ENCODE measurements at regions not wholly inside any gene's neighbourhood (a gene's known extent, or its start where the extent isn't known, plus 50 kb on each side); places are given as distances from the start of the nearest gene placed in this dataset.

DNA sequence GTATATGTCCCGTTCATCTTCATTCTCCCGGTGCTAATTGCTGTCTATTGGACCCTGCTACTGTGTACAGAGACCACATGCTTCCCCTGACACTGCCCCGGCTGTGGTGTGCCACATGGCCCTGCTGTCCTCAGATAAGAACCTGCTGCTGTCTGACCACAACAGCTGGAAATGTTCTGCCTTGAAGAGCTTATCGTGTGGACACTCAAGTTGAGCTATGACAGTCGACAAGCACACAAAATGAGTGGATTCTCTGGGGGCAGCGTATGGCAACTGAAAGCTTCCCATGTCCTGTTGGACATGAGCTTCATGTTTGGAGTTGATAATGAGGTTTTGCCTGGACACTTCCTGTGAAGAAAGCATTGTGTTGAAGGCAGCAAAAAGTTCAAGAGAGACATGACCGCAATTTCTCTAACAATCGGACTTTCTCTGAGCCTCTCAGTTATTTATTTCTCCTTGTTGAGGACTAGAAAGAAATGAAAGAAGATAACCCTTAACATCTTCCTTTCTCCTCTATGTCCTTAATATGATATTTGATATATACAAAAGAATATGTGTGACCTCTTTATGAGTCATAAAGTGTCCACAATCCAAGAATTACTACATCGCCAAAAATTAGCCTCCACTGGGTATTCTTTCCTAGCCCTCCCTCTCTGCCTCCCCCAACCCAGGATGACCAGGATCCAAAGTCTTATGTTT, 187.1 kb upstream of the TCF21 start (continued):
- TF ChIP-seq ZNF696 (CRISPR knock-in tag; conservative IDR thresholded peaks at IDR 0.05) (no peak), KLF16 (IDR thresholded peaks at IDR 0.05) (peak; percentile 100), ZNF431 (CRISPR knock-in tag; IDR thresholded peaks at IDR 0.05) (peak; percentile 70), SAFB (IDR thresholded peaks at IDR 0.05; ENCODE audit: borderline replicate concordance, low read depth, low read length) (no peak), NCOR1 (IDR thresholded peaks at IDR 0.05) (peak; percentile 100), ZNF282 (CRISPR knock-in tag; IDR thresholded peaks at IDR 0.05) (no peak), MECOM (CRISPR knock-in tag; IDR thresholded peaks at IDR 0.05) (peak; percentile 95), KHSRP (IDR thresholded peaks at IDR 0.05) (peak; percentile 93), MTA3 (IDR thresholded peaks at IDR 0.05; ENCODE audit: borderline replicate concordance) (peak; percentile 88), ELF4 (CRISPR knock-in tag; IDR thresholded peaks at IDR 0.05) (peak; percentile 89; the same call in 1 of the 2 replicates)
- TF ChIP-seq, protein P1, sequence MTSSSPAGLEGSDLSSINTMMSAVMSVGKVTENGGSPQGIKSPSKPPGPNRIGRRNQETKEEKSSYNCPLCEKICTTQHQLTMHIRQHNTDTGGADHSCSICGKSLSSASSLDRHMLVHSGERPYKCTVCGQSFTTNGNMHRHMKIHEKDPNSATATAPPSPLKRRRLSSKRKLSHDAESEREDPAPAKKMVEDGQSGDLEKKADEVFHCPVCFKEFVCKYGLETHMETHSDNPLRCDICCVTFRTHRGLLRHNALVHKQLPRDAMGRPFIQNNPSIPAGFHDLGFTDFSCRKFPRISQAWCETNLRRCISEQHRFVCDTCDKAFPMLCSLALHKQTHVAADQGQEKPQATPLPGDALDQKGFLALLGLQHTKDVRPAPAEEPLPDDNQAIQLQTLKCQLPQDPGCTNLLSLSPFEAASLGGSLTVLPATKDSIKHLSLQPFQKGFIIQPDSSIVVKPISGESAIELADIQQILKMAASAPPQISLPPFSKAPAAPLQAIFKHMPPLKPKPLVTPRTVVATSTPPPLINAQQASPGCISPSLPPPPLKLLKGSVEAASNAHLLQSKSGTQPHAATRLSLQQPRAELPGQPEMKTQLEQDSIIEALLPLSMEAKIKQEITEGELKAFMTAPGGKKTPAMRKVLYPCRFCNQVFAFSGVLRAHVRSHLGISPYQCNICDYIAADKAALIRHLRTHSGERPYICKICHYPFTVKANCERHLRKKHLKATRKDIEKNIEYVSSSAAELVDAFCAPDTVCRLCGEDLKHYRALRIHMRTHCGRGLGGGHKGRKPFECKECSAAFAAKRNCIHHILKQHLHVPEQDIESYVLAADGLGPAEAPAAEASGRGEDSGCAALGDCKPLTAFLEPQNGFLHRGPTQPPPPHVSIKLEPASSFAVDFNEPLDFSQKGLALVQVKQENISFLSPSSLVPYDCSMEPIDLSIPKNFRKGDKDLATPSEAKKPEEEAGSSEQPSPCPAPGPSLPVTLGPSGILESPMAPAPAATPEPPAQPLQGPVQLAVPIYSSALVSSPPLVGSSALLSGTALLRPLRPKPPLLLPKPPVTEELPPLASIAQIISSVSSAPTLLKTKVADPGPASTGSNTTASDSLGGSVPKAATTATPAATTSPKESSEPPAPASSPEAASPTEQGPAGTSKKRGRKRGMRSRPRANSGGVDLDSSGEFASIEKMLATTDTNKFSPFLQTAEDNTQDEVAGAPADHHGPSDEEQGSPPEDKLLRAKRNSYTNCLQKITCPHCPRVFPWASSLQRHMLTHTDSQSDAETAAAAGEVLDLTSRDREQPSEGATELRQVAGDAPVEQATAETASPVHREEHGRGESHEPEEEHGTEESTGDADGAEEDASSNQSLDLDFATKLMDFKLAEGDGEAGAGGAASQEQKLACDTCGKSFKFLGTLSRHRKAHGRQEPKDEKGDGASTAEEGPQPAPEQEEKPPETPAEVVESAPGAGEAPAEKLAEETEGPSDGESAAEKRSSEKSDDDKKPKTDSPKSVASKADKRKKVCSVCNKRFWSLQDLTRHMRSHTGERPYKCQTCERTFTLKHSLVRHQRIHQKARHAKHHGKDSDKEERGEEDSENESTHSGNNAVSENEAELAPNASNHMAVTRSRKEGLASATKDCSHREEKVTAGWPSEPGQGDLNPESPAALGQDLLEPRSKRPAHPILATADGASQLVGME (CRISPR knock-in tag; IDR thresholded peaks at IDR 0.05), result no peak
- TF ChIP-seq, protein P2, sequence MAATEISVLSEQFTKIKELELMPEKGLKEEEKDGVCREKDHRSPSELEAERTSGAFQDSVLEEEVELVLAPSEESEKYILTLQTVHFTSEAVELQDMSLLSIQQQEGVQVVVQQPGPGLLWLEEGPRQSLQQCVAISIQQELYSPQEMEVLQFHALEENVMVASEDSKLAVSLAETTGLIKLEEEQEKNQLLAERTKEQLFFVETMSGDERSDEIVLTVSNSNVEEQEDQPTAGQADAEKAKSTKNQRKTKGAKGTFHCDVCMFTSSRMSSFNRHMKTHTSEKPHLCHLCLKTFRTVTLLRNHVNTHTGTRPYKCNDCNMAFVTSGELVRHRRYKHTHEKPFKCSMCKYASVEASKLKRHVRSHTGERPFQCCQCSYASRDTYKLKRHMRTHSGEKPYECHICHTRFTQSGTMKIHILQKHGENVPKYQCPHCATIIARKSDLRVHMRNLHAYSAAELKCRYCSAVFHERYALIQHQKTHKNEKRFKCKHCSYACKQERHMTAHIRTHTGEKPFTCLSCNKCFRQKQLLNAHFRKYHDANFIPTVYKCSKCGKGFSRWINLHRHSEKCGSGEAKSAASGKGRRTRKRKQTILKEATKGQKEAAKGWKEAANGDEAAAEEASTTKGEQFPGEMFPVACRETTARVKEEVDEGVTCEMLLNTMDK (IDR thresholded peaks at IDR 0.05; ENCODE audit: borderline replicate concordance, insufficient read depth, low read depth, low read length, poor library complexity, severe bottlenecking), result no peak
- TF ChIP-seq, protein P3, sequence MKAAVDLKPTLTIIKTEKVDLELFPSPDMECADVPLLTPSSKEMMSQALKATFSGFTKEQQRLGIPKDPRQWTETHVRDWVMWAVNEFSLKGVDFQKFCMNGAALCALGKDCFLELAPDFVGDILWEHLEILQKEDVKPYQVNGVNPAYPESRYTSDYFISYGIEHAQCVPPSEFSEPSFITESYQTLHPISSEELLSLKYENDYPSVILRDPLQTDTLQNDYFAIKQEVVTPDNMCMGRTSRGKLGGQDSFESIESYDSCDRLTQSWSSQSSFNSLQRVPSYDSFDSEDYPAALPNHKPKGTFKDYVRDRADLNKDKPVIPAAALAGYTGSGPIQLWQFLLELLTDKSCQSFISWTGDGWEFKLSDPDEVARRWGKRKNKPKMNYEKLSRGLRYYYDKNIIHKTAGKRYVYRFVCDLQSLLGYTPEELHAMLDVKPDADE (conservative IDR thresholded peaks at IDR 0.05; ENCODE audit: control insufficient read depth, low read depth, low read length), result peak; percentile 90
- TF ChIP-seq, protein P4, sequence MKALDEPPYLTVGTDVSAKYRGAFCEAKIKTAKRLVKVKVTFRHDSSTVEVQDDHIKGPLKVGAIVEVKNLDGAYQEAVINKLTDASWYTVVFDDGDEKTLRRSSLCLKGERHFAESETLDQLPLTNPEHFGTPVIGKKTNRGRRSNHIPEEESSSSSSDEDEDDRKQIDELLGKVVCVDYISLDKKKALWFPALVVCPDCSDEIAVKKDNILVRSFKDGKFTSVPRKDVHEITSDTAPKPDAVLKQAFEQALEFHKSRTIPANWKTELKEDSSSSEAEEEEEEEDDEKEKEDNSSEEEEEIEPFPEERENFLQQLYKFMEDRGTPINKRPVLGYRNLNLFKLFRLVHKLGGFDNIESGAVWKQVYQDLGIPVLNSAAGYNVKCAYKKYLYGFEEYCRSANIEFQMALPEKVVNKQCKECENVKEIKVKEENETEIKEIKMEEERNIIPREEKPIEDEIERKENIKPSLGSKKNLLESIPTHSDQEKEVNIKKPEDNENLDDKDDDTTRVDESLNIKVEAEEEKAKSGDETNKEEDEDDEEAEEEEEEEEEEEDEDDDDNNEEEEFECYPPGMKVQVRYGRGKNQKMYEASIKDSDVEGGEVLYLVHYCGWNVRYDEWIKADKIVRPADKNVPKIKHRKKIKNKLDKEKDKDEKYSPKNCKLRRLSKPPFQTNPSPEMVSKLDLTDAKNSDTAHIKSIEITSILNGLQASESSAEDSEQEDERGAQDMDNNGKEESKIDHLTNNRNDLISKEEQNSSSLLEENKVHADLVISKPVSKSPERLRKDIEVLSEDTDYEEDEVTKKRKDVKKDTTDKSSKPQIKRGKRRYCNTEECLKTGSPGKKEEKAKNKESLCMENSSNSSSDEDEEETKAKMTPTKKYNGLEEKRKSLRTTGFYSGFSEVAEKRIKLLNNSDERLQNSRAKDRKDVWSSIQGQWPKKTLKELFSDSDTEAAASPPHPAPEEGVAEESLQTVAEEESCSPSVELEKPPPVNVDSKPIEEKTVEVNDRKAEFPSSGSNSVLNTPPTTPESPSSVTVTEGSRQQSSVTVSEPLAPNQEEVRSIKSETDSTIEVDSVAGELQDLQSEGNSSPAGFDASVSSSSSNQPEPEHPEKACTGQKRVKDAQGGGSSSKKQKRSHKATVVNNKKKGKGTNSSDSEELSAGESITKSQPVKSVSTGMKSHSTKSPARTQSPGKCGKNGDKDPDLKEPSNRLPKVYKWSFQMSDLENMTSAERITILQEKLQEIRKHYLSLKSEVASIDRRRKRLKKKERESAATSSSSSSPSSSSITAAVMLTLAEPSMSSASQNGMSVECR (CRISPR knock-in tag; IDR thresholded peaks at IDR 0.05), result no peak

All from K562 (cell line).